ENCODE measurements at regions not wholly inside any gene's neighbourhood (a gene's known extent, or its start where the extent isn't known, plus 50 kb on each side); places are given as distances from the start of the nearest gene placed in this dataset.

DNA sequence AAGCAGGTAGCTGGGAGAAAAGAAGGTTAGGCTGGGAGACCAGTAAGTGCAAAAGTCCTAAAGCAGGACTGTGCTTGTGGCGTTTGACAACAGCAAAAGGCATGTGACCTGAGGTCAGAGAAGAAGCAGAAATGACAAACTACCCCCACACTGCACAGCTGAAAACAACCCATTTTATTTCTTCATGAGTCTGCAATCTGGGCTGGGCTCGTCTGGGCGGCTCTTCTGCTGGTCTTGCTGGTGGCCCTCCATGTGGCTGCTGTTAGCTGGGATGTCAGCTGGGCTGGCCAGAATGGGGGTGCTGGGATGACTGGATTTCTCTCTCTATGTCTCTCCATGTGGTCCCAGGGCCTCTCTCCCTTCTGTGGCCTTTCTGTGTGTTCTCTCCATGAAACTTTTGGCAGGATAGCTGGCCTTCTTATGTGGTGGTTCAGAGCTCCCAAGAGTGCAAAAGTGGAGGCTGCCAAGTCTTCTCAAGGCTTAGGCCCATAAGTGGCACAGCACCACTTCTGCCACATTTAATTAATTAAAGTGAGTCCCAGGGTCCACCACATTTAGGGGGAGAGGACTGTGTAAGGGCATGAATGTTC, 128.6 kb downstream of the RIPK4 start:
- no peak overlapping the region for H3K4me3 ChIP-seq (ENCODE audit: low read depth, low read length)
- TF ChIP-seq, protein P1, sequence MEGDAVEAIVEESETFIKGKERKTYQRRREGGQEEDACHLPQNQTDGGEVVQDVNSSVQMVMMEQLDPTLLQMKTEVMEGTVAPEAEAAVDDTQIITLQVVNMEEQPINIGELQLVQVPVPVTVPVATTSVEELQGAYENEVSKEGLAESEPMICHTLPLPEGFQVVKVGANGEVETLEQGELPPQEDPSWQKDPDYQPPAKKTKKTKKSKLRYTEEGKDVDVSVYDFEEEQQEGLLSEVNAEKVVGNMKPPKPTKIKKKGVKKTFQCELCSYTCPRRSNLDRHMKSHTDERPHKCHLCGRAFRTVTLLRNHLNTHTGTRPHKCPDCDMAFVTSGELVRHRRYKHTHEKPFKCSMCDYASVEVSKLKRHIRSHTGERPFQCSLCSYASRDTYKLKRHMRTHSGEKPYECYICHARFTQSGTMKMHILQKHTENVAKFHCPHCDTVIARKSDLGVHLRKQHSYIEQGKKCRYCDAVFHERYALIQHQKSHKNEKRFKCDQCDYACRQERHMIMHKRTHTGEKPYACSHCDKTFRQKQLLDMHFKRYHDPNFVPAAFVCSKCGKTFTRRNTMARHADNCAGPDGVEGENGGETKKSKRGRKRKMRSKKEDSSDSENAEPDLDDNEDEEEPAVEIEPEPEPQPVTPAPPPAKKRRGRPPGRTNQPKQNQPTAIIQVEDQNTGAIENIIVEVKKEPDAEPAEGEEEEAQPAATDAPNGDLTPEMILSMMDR (IDR thresholded peaks at IDR 0.05; ENCODE audit: insufficient read depth, low read length) = no peak
- DNase-seq (ENCODE audit: low read depth) = no peak

DNA sequence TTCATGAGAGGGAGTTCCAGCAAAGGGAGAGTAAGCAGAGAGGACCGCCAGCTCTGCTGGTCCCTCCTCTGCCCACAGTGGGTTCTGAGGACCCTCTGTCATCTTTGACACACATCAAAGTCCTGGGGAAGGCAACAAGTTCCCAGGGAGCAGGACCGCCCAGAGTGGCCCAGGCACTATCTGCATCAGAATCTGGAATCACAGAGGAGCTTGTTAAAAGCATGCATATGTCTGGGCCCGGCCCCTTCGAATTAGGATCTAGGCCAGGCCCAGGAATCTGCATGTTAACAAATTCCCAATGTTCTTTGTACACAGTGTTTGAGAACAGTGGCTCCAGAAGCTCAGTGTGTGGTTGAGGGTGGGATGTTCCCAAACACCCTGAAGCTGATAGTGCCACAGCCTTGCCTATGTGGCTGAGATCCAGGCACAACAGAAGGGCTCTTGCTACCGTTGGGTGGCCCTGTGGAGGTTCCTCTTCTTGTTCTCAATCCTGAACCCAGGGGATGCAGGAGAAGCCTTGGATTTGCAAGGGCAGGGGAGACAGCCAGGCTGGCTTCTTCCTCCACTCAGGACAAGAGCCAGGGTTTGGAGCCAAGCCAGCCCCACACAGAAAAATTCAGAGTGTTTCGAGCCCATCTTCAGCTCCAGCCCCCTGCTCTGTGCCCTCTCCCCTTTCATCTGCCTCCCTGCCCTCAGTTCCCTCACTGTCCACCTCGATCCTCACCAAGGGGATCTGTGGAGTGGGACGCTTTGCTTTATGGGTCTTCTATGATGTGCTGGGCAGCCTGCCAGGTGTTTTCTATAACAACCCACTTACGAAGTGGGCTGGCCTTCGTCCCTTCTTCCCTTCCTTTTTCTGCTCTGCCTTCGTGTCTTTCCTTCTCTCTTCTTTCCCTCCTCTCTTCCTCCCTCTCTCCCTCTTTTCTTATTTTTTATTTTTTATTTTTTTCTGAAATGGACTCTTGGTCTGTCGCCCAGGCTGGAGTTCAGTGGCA, 129.0 kb upstream of the TMPRSS2 start:
- H3K4me3 ChIP-seq (ENCODE audit: low read depth, low read length) = no peak overlapping the region
- TF ChIP-seq, protein P1 (IDR thresholded peaks at IDR 0.05; ENCODE audit: insufficient read depth, low read length) = no peak
- no peak for DNase-seq (ENCODE audit: low read depth)

DNA sequence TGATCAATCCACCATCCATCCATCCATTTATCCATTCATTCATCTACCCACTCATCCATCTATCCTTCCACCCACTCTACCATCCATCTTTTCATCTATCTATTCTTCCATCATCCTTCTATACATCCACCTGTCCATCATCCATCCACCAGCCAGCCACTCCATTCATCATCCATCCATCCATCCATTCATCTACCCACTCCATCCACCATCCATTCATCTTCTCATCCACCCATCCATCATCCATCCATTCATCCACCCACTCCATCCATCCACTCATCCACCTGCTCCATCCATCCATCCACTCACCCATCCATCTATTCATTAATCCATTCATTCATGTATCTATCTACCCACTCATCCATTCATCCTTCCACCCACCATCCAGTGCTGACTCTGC, 127.9 kb upstream of the TMPRSS2 start:
- H3K4me3 ChIP-seq (ENCODE audit: low read depth, low read length) = no peak overlapping the region
- TF ChIP-seq, protein P1 (IDR thresholded peaks at IDR 0.05; ENCODE audit: insufficient read depth, low read length) = no peak
- DNase-seq (ENCODE audit: low read depth) = no peak

DNA sequence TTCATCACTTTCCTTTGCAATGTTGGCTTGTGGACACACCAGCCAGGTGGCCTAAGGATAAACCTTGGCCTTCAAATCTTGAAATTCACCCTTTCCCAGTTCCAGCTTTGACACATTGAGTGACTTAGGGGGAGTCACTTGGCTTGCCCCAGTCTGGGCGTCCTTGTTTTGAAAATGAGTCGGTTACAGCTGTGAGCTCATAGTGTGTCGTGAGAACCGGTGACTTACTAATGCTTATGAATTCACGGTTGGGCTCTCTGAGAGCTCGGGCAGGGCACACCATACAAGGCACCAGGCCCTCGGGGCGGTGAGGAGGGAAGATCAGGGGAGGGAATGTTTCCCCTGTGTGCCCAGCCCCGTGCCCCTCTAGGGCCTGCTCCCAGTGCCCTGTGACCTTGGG, 126.9 kb upstream of the TMPRSS2 start:
- no peak overlapping the region for H3K4me3 ChIP-seq (ENCODE audit: low read depth, low read length)
- DNase-seq (ENCODE audit: low read depth) = peak; percentile 75
- TF ChIP-seq, protein P1 (IDR thresholded peaks at IDR 0.05; ENCODE audit: insufficient read depth, low read length) = no peak

DNA sequence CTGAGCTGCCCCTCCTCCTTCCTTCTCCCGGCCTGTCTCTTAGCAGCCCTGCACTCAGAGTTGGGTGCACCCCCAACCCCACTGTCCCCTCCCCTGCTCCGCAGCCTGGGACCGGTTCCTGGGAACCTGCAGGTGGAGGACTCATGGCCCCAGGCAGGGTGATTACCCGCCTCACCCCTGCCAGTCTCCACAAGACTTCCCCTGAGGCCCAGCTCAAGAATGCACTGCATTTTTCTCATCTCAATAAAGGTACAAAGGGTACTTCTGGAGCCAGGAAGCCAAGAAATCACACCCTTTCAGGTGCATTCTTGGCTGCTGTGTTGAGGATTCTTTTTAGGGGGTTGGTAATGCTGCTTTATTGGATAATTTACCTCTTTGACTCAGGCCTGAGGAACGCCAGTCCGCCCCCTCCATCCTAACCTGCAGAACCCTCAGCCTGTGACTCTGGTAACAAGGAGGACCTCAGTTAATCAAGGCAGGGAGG, 126.3 kb upstream of the TMPRSS2 start:
- no peak overlapping the region for H3K4me3 ChIP-seq (ENCODE audit: low read depth, low read length)
- TF ChIP-seq, protein P1 (IDR thresholded peaks at IDR 0.05; ENCODE audit: insufficient read depth, low read length) = no peak
- DNase-seq (ENCODE audit: low read depth) = no peak

DNA sequence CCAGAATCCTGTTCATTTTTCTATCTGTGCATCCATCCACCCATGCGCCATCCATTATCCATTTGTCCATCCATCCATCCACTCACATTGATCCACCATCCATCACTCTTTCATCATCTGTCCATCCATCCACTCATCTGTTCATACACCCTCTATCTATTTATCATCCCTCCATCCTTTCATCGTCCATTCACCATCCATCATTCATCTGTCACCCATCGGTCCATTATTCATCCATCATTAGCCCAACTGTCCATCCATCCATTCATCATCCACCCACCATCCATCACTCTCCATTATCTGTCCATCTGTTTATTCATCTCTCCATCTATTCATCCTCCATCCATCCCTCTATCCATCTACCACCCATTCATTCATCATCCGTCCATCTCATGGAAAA, 125.7 kb upstream of the TMPRSS2 start:
- no peak overlapping the region for H3K4me3 ChIP-seq (ENCODE audit: low read depth, low read length)
- no peak for DNase-seq (ENCODE audit: low read depth)
- TF ChIP-seq, protein P1 (IDR thresholded peaks at IDR 0.05; ENCODE audit: insufficient read depth, low read length) = no peak
